K562 (cell line): ENCODE measurements at regions not wholly inside any gene's neighbourhood (a gene's known extent, or its start where the extent isn't known, plus 50 kb on each side); places are given as distances from the start of the nearest gene placed in this dataset.

Source experiments
- ATAC-seq: fragments of 200-7000 bp; cut with Tn5 transposase; 3 replicates; pipeline ENCODE4 v1.9.1; 2020; ENCODE audit warnings: moderate library complexity
- BruUV-seq: library from RNA; stranded (reverse); fragments of 400-500 nt; replicated peaks from 2 replicates; lab custom pipeline; 2021; lab: Mats Ljungman, UMichigan
- CTCF ChIA-PET: fragments of 300-600 bp; formaldehyde crosslinking; extraction: SDS; loops from one replicate; lab custom pipeline; 2021; ENCODE audit warnings: low intra/inter-chr PET ratio; lab: Yijun Ruan, JAX
- POLR2A ChIA-PET: fragments of 300-600, 350-650 bp; sonication (Branson Sonifier 250); formaldehyde crosslinking; extraction: SDS; loops from one replicate; lab custom pipeline; 2021; ENCODE audit warnings: antibody characterized with exemption, inconsistent platforms; lab: Yijun Ruan, JAX
- DNase-seq, 4 experiments: peaks; one replicate each; pipeline versions ENCODE4 v3.0.0 to v3.0.0-alpha.2; 2011 to 2018; ENCODE audit warnings: low spot score in 3 of 4, mixed read lengths in 3 of 4; ENCODE audit errors: extremely low read depth in 1 of 4
- FAIRE-seq: peaks from 2 replicates; lab custom pipeline; 2011; peaks lifted over from hg19 to GRCh38; lab: Jason Lieb, UNC
- H2AFZ ChIP-seq: 2 replicates; pipeline ENCODE4 v1.6.0; 2011; ENCODE audit warnings: low read depth, low read length, control low read depth, inconsistent platforms
- H3K27ac ChIP-seq: fragments of 200-600 bp; 3 replicates; pipeline ENCODE4 v1.8.0; 2011; ENCODE audit warnings: low read depth, mild to moderate bottlenecking, control low read depth, inconsistent platforms, low read length, moderate library complexity, mixed read lengths; ENCODE audit errors: extremely low read depth
- H3K27me3 ChIP-seq, 2 experiments: fragments of 300-600 bp in 1 of 2; 2 replicates in 1 of 2; 3 replicates in 1 of 2; pipeline versions ENCODE4 v1.6.0 to v1.8.0; 2011; ENCODE audit warnings: inconsistent platforms in 2 of 2, low read length in 2 of 2, mild to moderate bottlenecking in 1 of 2, mixed read lengths in 1 of 2, moderate library complexity in 1 of 2; ENCODE audit not compliant: control insufficient read depth in 2 of 2, insufficient read depth in 2 of 2
- H3K36me3 ChIP-seq: fragments of 300-600 bp; 3 replicates; pipeline ENCODE4 v1.8.0; 2011; ENCODE audit warnings: mild to moderate bottlenecking, low read length, inconsistent platforms; ENCODE audit not compliant: control insufficient read depth, insufficient read depth
- H3K4me1 ChIP-seq, 2 experiments: fragments of 200-600 bp in 1 of 2; replicated peaks in 1 of 2; 2 replicates in 1 of 2; 3 replicates in 1 of 2; pipeline versions ENCODE4 v1.5.1 to v1.8.0; 2011; ENCODE audit warnings: inconsistent platforms in 2 of 2, low read length in 2 of 2, mild to moderate bottlenecking in 1 of 2, mixed read lengths in 1 of 2, moderate library complexity in 1 of 2; ENCODE audit not compliant: control insufficient read depth in 2 of 2, insufficient read depth in 2 of 2
- H3K4me2 ChIP-seq: 2 replicates; pipeline ENCODE4 v1.6.1; 2011; ENCODE audit warnings: low read length, control low read depth, inconsistent platforms, mixed read lengths; ENCODE audit not compliant: insufficient read depth
- H3K4me3 ChIP-seq: fragments of 200-600 bp; sonication (generic), shearing (Covaris generic); 2 replicates; pipeline ENCODE4 v1.5.1; 2016; ENCODE audit warnings: control low read depth, inconsistent platforms
- H3K79me2 ChIP-seq: fragments of 200-600 bp; 3 replicates; pipeline ENCODE4 v1.8.0; 2011; ENCODE audit warnings: low read length, inconsistent platforms; ENCODE audit not compliant: control insufficient read depth, insufficient read depth
- H3K9ac ChIP-seq, 2 experiments: 2 replicates each; pipeline versions ENCODE4 v1.6.0 to v1.6.1; 2011; ENCODE audit warnings: low read depth in 2 of 2, low read length in 2 of 2, control low read depth in 1 of 2, inconsistent platforms in 1 of 2, mild to moderate bottlenecking in 1 of 2, mixed read lengths in 1 of 2; ENCODE audit not compliant: insufficient read depth in 1 of 2
- H3K9me1 ChIP-seq: one replicate; pipeline ENCODE4 v1.6.0; 2011; ENCODE audit warnings: inconsistent platforms, mild to moderate bottlenecking, low read length, moderate library complexity; ENCODE audit not compliant: control insufficient read depth, insufficient read depth
- H3K9me3 ChIP-seq: replicated peaks from 2 replicates; pipeline ENCODE4 v1.5.1; 2011; ENCODE audit warnings: low read depth, low read length, inconsistent platforms; ENCODE audit not compliant: control insufficient read depth, insufficient read depth
- H4K20me1 ChIP-seq: replicated peaks from 2 replicates; pipeline ENCODE4 v1.6.1; 2011; ENCODE audit warnings: low read length, inconsistent platforms, mixed read lengths; ENCODE audit not compliant: control insufficient read depth, insufficient read depth
- BRF1 ChIP-seq: IDR thresholded peaks from 3 replicates; pipeline ENCODE4 v1.6.1; 2011; ENCODE audit warnings: borderline replicate concordance, mild to moderate bottlenecking; ENCODE audit not compliant: insufficient read length; ENCODE audit errors: extremely low read depth
- CREB1 ChIP-seq, 2 experiments: sonication (generic) in 1 of 2; formaldehyde crosslinking in 1 of 2; IDR thresholded peaks; 2 replicates each; pipeline versions ENCODE4 v1.6.1 to v1.8.0; 2012 to 2022; ENCODE audit warnings: inconsistent platforms in 1 of 2, mild to moderate bottlenecking in 1 of 2, missing genetic modification reagents in 1 of 2, moderate library complexity in 1 of 2
- E2F8 ChIP-seq: fragments of 450-650 bp; IDR thresholded peaks from 2 replicates; pipeline ENCODE4 v1.7.1; 2018; ENCODE audit warnings: mild to moderate bottlenecking, low read depth; ENCODE audit not compliant: partially characterized antibody
- ERF ChIP-seq: fragments of 450-650 bp; formaldehyde crosslinking; IDR thresholded peaks from 2 replicates; pipeline ENCODE4 v1.4.0; 2020; ENCODE audit warnings: mild to moderate bottlenecking, mixed read lengths
- HNRNPUL1 ChIP-seq: fragments of 200-400 bp; formaldehyde crosslinking; IDR thresholded peaks from 2 replicates; pipeline ENCODE4 v1.6.1; 2017; ENCODE audit warnings: low read length
- JUND ChIP-seq, 2 experiments: IDR thresholded peaks; 2 replicates in 1 of 2; 3 replicates in 1 of 2; pipeline ENCODE4 v1.6.1; 2011; ENCODE audit warnings: borderline replicate concordance in 2 of 2, low read depth in 2 of 2, low read length in 2 of 2, improper control_type of control experiment in 1 of 2, missing biosample characterization in 1 of 2, missing genetic modification characterization in 1 of 2, missing genetic modification reagents in 1 of 2
- RNF2 ChIP-seq: sonication (generic); IDR thresholded peaks from 2 replicates; pipeline ENCODE4 v1.6.1; 2016
- STAT5B ChIP-seq: fragments of 250-450 bp; sonication (Bioruptor Pico); IDR thresholded peaks from 2 replicates; pipeline ENCODE4 v1.8.0; 2021; ENCODE audit warnings: mild to moderate bottlenecking, inconsistent platforms
- TFAP4 ChIP-seq: sonication (generic); formaldehyde crosslinking; IDR thresholded peaks from 2 replicates; pipeline ENCODE4 v1.8.0; 2022; ENCODE audit warnings: missing genetic modification reagents, mild to moderate bottlenecking, moderate library complexity, borderline replicate concordance
- ZFP36 ChIP-seq: fragments of 150-350 bp; IDR thresholded peaks from 2 replicates; pipeline ENCODE4 v1.6.1; 2018; ENCODE audit warnings: low read length, low read depth; ENCODE audit not compliant: partially characterized antibody
- ZNF668 ChIP-seq: fragments of 250-450 bp; sonication (Bioruptor Pico); IDR thresholded peaks from 2 replicates; pipeline ENCODE4 v1.8.0; 2022; ENCODE audit warnings: mild to moderate bottlenecking, inconsistent platforms
- WGBS: fragments of 100-300 bp; shearing (Covaris generic); methylation state at CpG from one replicate; pipeline ENCODE4 v1.1.6; 2016; ENCODE audit warnings: low coverage, mixed read lengths; ENCODE audit not compliant: insufficient coverage; ENCODE audit errors: missing lambda C conversion rate; 5-methylcytosine and 5-hydroxymethylcytosine counted together
- in situ Hi-C: fragments of 300-500 bp; cut with MboI; formaldehyde crosslinking; loops from 4 replicates; pipeline ENCODE4 v1.15.0; 2018; ENCODE audit warnings: inconsistent platforms, mixed read lengths
- intact Hi-C: fragments of 100-400 bp; cut with micrococcal nuclease; formaldehyde crosslinking; loops from 2 replicates; pipeline ENCODE4 v1.14.2; 2022

GRCh38 chr4:188819233-188819632 is 680.0 kb downstream of the TRIML1 start:
- no peaks in the 10 kb centered on the region for H3K79me2 ChIP-seq
- no peaks in the 10 kb centered on the region for H4K20me1 ChIP-seq
- in situ Hi-C loops, result no loop called here
- no peaks in the 10 kb centered on the region; the same call in none of the 2 replicates for H3K9me3 ChIP-seq
- H3K9me1 ChIP-seq, result no peaks in the 10 kb centered on the region
- FAIRE-seq (no peak), ATAC-seq (no peak), DNase-seq (no peak)
- H3K4me2 ChIP-seq, result no peak overlapping the region
- H3K4me3 ChIP-seq, result no peak overlapping the region
- H3K36me3 ChIP-seq, result no peaks in the 10 kb centered on the region
- ChIA-PET CTCF (no interaction called here), POLR2A (no interaction called here)
- BruUV-seq, result no TSS peak
- intact Hi-C loops, result no loop called here
- no peak overlapping the region for H3K27ac ChIP-seq
- no peaks in the 10 kb centered on the region for H3K4me1 ChIP-seq
- no peak overlapping the region for H2AFZ ChIP-seq
- TF ChIP-seq RNF2, result no peak
- H3K27me3 ChIP-seq, result no peaks in the 10 kb centered on the region
- H3K9ac ChIP-seq, result no peak overlapping the region
- 0% methylated on average over 2 of the region's 2 CpGs for WGBS

- POLR2A ChIA-PET, result no interaction called here
- 1% methylated on average over 8 of the region's 8 CpGs for WGBS
Measured at GRCh38 chr4:188821500-188821899, 682.3 kb downstream of the TRIML1 start.

More at GRCh38 chr4:188821500-188821899, 682.3 kb downstream of the TRIML1 start:
- ATAC-seq, result no peak
- no peak for TF ChIP-seq ZNF668 (CRISPR knock-in tag)
- no peak for TF ChIP-seq BRF1
- no peak for TF ChIP-seq HNRNPUL1
- no peak for TF ChIP-seq ERF (CRISPR knock-in tag)
- TF ChIP-seq TFAP4 (CRISPR knock-in tag), result no peak
- TF ChIP-seq ZFP36, result no peak
- TF ChIP-seq CREB1 (IDR thresholded peaks at IDR 0.05), result no peak
- TF ChIP-seq CREB1 (CRISPR knock-in tag; IDR thresholded peaks at IDR 0.05), result no peak
- TF ChIP-seq STAT5B (CRISPR knock-in tag), result no peak
- TF ChIP-seq E2F8, result no peak
- no peak for TF ChIP-seq JUND (IDR thresholded peaks at IDR 0.05; ENCODE audit: borderline replicate concordance, low read depth, low read length)
- TF ChIP-seq JUND (tag; IDR thresholded peaks at IDR 0.05; ENCODE audit: borderline replicate concordance, low read depth, low read length), result no peak
- TF ChIP-seq, all 486 proteins: peak for 0
- H3K9me3 ChIP-seq, result no peaks in the 10 kb centered on the region; the same call in none of the 2 replicates
- FAIRE-seq, result no peak
- no TSS peak for BruUV-seq
- no peaks in the 10 kb centered on the region for H3K4me1 ChIP-seq
- no peak overlapping the region for H3K27ac ChIP-seq
- H3K27me3 ChIP-seq, result no peaks in the 10 kb centered on the region
- intact Hi-C loops, result no loop called here
- H2AFZ ChIP-seq, result no peak overlapping the region
- no peaks in the 10 kb centered on the region for H3K79me2 ChIP-seq
- no peak overlapping the region for H3K4me3 ChIP-seq
- CTCF ChIA-PET, result no interaction called here
- no peak overlapping the region for H3K9ac ChIP-seq
- no peak overlapping the region for H3K4me2 ChIP-seq
- in situ Hi-C loops, result no loop called here
- no peaks in the 10 kb centered on the region for H4K20me1 ChIP-seq
- no peaks in the 10 kb centered on the region for H3K36me3 ChIP-seq
- H3K9me1 ChIP-seq, result no peaks in the 10 kb centered on the region
- no peak for DNase-seq
